ENCODE measurements at regions not wholly inside any gene's neighbourhood (a gene's known extent, or its start where the extent isn't known, plus 50 kb on each side); places are given as distances from the start of the nearest gene placed in this dataset.

DNA sequence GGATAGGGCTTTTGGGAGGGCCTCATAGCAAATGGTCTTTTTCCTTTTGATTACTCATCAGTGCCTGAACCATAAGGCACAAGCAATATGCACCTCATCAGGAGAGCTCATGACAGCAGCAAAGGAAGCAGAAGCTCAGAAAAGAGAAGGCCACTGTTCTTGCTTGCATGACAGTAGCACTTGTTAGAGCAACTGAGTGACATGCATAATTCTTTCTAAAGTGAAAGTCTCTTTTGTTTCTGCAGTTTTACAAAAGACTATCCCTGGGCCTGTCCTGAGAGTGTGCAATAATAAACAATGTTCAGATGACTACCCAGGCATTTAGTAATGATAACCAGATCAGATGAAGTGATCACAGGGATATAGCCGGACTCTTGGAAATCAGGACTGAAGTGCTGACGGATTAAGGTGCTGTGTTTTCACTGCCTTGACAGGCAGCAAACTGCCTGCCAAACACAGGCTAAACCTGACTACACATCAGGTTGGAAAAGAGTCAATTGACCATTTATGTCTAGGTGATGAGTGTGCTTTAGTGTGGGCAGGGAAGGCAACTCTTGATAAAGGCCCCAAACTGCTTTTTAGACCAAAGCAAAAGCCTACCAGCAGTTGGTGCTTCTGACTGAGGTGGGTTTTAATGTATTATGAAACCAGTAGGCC lies 1860.3 kb downstream of the TP53TG3F start:
- intact Hi-C loops (cut with micrococcal nuclease) (no loop called here), in situ Hi-C loops (cut with MboI) (no loop called here)
- Histone ChIP-seq H4K20me1 (replicated peaks; ENCODE audit: control insufficient read depth, insufficient read depth, low read length) (no peaks in the 10 kb centered on the region), H3K9me3 (replicated peaks; ENCODE audit: control insufficient read depth, insufficient read depth, low read depth, low read length) (no peaks in the 10 kb centered on the region; the same call in 1 of the 2 replicates), H3K4me2 (ENCODE audit: insufficient read depth, low read length) (no peak overlapping the region), H3K27ac (ENCODE audit: extremely low read depth, low read depth, low read length) (no peak overlapping the region), H3K4me1 (replicated peaks in 1 of 2; ENCODE audit: control insufficient read depth in 2 of 2, insufficient read depth in 2 of 2, low read length in 2 of 2) (no peaks in the 10 kb centered on the region), H3K9me1 (ENCODE audit: control insufficient read depth, insufficient read depth, low read length) (no peaks in the 10 kb centered on the region), H3K9ac (ENCODE audit: insufficient read depth in 1 of 2, low read depth in 2 of 2, low read length in 2 of 2) (no peak overlapping the region), H3K27me3 (ENCODE audit: control insufficient read depth in 2 of 2, insufficient read depth in 2 of 2, low read length in 2 of 2) (no peaks in the 10 kb centered on the region), H2AFZ (ENCODE audit: low read depth, low read length) (no peak overlapping the region), H3K4me3 (no peak overlapping the region), H3K79me2 (ENCODE audit: control insufficient read depth, insufficient read depth, low read length) (no peaks in the 10 kb centered on the region), H3K36me3 (ENCODE audit: control insufficient read depth, insufficient read depth, low read length) (no peaks in the 10 kb centered on the region)
- ATAC-seq, result no peak
- CTCF ChIA-PET (ENCODE audit: low intra/inter-chr PET ratio), result interaction anchor here (0.6 kb wide), 1 partner anchor 598 kb away, joined by 4 read pairs; no protein-coding TSS in a partner anchor
- POLR2A ChIA-PET, result no interaction called here
- no peak for FAIRE-seq
- DNase-seq (ENCODE audit: extremely low read depth in 1 of 4, low spot score in 3 of 4), result no peak
- TF ChIP-seq NBN (IDR thresholded peaks at IDR 0.05; ENCODE audit: low read depth), result no peak
- TF ChIP-seq KLF6 (CRISPR knock-in tag; IDR thresholded peaks at IDR 0.05; ENCODE audit: borderline replicate concordance), result no peak
- TF ChIP-seq ZNF347 (CRISPR knock-in tag; IDR thresholded peaks at IDR 0.05; ENCODE audit: low read depth), result no peak
- no peak for TF ChIP-seq TRIM25 (IDR thresholded peaks at IDR 0.05; ENCODE audit: borderline replicate concordance)
- TF ChIP-seq, protein P1, sequence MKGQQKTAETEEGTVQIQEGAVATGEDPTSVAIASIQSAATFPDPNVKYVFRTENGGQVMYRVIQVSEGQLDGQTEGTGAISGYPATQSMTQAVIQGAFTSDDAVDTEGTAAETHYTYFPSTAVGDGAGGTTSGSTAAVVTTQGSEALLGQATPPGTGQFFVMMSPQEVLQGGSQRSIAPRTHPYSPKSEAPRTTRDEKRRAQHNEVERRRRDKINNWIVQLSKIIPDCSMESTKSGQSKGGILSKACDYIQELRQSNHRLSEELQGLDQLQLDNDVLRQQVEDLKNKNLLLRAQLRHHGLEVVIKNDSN (CRISPR knock-in tag; IDR thresholded peaks at IDR 0.05), result no peak
- TF ChIP-seq TAF7 (tag; IDR thresholded peaks at IDR 0.05), result no peak
- no peak for TF ChIP-seq ZBED1 (IDR thresholded peaks at IDR 0.05)
- TF ChIP-seq IRF2 (CRISPR knock-in tag; IDR thresholded peaks at IDR 0.05), result no peak
- no peak for TF ChIP-seq POU5F1 (IDR thresholded peaks at IDR 0.05; ENCODE audit: borderline replicate concordance, low read depth, low read length, partially characterized antibody)
- TF ChIP-seq ZNF707 (CRISPR knock-in tag; conservative IDR thresholded peaks at IDR 0.05), result no peak
- 0% methylated on average over 2 of the region's 2 CpGs for WGBS (ENCODE audit: insufficient coverage, low coverage, missing lambda C conversion rate)
- BruUV-seq (replicated peaks), result no TSS peak

All from K562 (cell line).